Lower leg skin (tissue), 3 donors: ENCODE measurements at regions not wholly inside any gene's neighbourhood (a gene's known extent, or its start where the extent isn't known, plus 50 kb on each side); places are given as distances from the start of the nearest gene placed in this dataset.

Experiments
- CTCF ChIP-seq, 3 donors: fragments of 450-650 bp; IDR thresholded peaks; one replicate each; pipeline ENCODE4 v1.5.1; 2016; ENCODE audit warnings: antibody characterized with exemption in 3 of 3, mild to moderate bottlenecking in 3 of 3, moderate library complexity in 2 of 3
- POLR2A ChIP-seq, 2 donors: fragments of 450-650 bp; IDR thresholded peaks; one replicate each; pipeline ENCODE4 v1.6.1; 2016 to 2017; ENCODE audit warnings: antibody characterized with exemption in 2 of 2, mild to moderate bottlenecking in 1 of 2, moderate library complexity in 1 of 2

- no peak for TF ChIP-seq CTCF (IDR thresholded peaks at IDR 0.05)
- no peak for TF ChIP-seq POLR2A (IDR thresholded peaks at IDR 0.05)
Measured at GRCh38 chr2:217738061-217738460, 264.7 kb downstream of the TNS1 start.
